ENCODE measurements at regions not wholly inside any gene's neighbourhood (a gene's known extent, or its start where the extent isn't known, plus 50 kb on each side); places are given as distances from the start of the nearest gene placed in this dataset.

GRCh38 chr14:62409169-62409568, 636.1 kb downstream of the KCNH5 start:
- no peak for TF ChIP-seq CTCF (IDR thresholded peaks at IDR 0.05)
- TF ChIP-seq POLR2A (IDR thresholded peaks at IDR 0.05) = no peak
